ENCODE measurements at regions not wholly inside any gene's neighbourhood (a gene's known extent, or its start where the extent isn't known, plus 50 kb on each side); places are given as distances from the start of the nearest gene placed in this dataset.

DNA sequence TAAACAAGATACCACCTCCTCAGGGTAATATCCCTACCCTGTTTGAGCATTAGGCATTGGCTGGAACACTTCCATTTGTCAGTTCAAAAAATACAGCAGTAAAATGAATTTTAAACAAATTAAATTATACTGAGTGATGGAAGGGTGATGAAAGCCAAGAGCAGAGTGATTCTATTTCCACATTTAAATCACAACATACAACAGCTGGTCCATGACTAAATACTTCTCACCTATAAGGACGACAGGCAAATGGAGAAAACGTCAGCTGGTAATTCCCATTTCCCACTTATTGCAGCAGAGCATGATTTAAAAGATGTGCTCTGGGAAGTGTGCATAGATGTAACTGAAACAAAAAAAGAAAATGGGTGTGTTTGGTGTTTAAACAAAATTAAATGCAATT is 543.6 kb upstream of the DAB2 start:
- TF ChIP-seq, protein P1, sequence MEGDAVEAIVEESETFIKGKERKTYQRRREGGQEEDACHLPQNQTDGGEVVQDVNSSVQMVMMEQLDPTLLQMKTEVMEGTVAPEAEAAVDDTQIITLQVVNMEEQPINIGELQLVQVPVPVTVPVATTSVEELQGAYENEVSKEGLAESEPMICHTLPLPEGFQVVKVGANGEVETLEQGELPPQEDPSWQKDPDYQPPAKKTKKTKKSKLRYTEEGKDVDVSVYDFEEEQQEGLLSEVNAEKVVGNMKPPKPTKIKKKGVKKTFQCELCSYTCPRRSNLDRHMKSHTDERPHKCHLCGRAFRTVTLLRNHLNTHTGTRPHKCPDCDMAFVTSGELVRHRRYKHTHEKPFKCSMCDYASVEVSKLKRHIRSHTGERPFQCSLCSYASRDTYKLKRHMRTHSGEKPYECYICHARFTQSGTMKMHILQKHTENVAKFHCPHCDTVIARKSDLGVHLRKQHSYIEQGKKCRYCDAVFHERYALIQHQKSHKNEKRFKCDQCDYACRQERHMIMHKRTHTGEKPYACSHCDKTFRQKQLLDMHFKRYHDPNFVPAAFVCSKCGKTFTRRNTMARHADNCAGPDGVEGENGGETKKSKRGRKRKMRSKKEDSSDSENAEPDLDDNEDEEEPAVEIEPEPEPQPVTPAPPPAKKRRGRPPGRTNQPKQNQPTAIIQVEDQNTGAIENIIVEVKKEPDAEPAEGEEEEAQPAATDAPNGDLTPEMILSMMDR (conservative IDR thresholded peaks at IDR 0.05; ENCODE audit: low read depth): no peak
- POLR2A ChIA-PET (ENCODE audit: low non-redundant PET): no interaction called here
- CTCF ChIA-PET: interaction anchor here (0.6 kb wide), 1 partner anchor 513 kb away, joined by 3 read pairs; no protein-coding TSS in a partner anchor
- DNase-seq (ENCODE audit: low spot score): no peak
- no peak overlapping the region for H3K27ac ChIP-seq

DNA sequence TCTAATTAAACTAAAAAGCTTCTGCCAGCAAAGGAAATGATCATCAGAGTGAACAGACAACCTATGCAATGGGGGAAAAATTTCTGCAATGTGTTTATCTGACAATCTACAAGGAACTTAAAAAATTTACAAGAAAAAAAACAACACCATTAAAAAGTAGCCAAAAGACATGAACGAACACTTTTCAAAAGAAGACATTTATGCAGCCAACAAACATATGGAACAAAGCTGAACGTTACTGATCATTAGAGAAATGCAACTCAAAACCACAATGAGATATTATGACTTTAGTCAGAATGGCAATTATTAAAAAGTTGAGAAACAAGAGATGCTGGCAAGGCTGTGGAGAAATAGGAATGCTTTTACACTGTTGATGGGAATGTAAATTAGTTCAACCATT is 530.4 kb upstream of the DAB2 start:
- CTCF ChIA-PET: no interaction called here
- DNase-seq (ENCODE audit: low spot score): no peak
- POLR2A ChIA-PET (ENCODE audit: low non-redundant PET): no interaction called here
- no peak overlapping the region for H3K27ac ChIP-seq
- TF ChIP-seq, protein P1 (conservative IDR thresholded peaks at IDR 0.05; ENCODE audit: low read depth): no peak

DNA sequence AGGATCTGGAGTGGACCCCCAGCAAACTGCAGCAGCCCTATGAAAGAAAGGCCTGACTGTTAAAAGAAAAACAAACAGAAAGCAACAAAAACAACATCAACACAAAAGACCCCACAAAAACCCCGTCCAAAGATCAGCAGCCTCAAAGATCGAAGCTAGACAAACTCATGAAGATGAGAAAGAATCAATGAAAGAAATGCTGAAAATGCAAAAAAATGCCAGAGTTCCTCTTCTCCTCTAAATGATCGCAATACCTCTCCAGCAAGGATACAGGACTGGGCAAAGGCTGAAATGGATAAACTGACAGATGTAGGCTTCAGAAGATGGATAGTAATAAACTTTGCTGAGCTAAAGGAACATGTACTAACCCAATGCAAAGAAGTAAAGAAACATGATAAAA is 526.3 kb upstream of the DAB2 start:
- no peak for DNase-seq (ENCODE audit: low spot score)
- ChIA-PET POLR2A (ENCODE audit: low non-redundant PET) (no interaction called here), CTCF (interaction anchor here (0.6 to 0.8 kb wide), 2 partner anchors 738 to 1041 kb away, joined by 3 read pairs; no protein-coding TSS in a partner anchor)
- no peak overlapping the region for H3K27ac ChIP-seq
- TF ChIP-seq, protein P1 (conservative IDR thresholded peaks at IDR 0.05; ENCODE audit: low read depth): no peak

DNA sequence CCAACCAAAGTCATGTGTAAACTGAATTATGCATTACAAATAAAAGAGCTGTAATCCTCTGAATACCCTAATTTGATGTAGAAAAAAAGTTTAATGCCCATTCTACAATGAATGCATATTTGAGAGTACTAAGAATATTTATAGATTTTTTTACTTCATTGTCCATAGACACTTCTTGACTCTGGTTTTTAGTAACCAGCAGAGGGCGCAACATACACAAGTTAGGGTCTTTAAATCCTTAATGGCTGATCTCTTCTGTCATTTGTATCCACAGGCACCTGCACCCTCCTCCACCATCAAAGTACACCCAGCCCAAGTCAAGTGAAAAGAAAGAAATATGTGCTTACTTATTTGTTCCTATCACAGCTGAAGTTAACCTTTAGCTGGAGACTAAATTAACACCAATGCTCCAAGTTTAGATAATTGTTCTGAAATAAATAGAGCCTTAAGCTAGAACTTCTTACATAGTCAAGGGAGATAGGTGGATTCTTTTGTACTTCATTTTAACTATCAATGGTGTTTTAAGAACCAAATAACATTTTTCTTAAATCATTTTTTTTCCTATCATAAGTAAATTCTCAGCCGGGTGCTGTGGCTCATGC is 524.2 kb upstream of the DAB2 start:
- no peak overlapping the region for H3K27ac ChIP-seq
- TF ChIP-seq, protein P1 (conservative IDR thresholded peaks at IDR 0.05; ENCODE audit: low read depth): peak; percentile 84
- ChIA-PET CTCF (interaction anchor here (0.5 to 2.1 kb wide), 7 partner anchors 73 to 741 kb away, joined by 3 to 10 read pairs (median 3); no protein-coding TSS in a partner anchor), POLR2A (ENCODE audit: low non-redundant PET) (interaction anchor here (0.6 kb wide), 1 partner anchor 417 kb away, joined by 4 read pairs; no protein-coding TSS in a partner anchor)
- peak; percentile 55 for DNase-seq (ENCODE audit: low spot score)

DNA sequence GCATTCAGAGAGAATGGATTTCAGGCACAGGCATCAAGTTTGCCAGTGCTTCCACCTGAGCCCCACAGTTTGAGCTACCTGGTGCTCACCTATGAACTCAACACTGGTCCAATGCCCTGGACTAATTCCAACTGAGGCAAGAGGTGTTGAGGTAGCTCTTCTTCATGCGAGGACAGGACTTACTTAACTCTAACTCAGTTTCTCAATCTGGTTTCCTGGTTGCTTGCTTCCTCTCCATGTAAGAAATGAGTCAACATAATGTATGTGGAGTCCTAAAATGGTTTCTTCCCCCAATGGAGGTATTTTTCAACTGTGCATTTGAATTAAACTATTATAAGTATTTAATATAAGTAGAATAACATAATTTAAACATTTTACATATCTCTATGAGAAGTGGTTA is 523.6 kb upstream of the DAB2 start:
- CTCF ChIA-PET: interaction anchor here (0.6 to 2.1 kb wide), 4 partner anchors 74 to 741 kb away, joined by 3 to 10 read pairs (median 3); no protein-coding TSS in a partner anchor
- DNase-seq (ENCODE audit: low spot score): no peak
- POLR2A ChIA-PET (ENCODE audit: low non-redundant PET): no interaction called here
- no peak overlapping the region for H3K27ac ChIP-seq
- TF ChIP-seq, protein P1 (conservative IDR thresholded peaks at IDR 0.05; ENCODE audit: low read depth): no peak

DNA sequence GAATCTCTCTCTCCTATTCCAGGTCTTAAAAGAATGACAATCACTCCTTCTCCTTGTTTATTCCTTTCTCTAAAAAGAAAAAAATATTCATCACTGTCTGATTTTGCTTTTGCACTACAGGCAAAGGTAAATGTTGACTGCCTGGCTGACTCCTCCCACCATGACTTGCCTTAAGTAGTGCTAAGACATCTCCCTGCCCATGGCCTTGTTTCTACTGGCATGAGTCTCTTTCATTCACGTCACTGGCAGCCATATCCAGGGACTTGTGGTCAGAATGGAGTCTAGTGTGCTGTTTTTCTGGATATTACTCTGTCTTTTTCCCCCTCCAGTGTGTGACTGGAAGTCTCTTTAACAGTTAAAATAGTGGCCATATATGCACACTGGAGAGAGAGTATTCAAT is 522.9 kb upstream of the DAB2 start:
- H3K27ac ChIP-seq: no peak overlapping the region
- POLR2A ChIA-PET (ENCODE audit: low non-redundant PET): no interaction called here
- no peak for DNase-seq (ENCODE audit: low spot score)
- CTCF ChIA-PET: interaction anchor here (1.3 to 2.1 kb wide), 2 partner anchors 231 to 742 kb away, joined by 3 to 10 read pairs; no protein-coding TSS in a partner anchor
- TF ChIP-seq, protein P1 (conservative IDR thresholded peaks at IDR 0.05; ENCODE audit: low read depth): no peak
